Calu3 (cell line): ENCODE measurements at regions not wholly inside any gene's neighbourhood (a gene's known extent, or its start where the extent isn't known, plus 50 kb on each side); places are given as distances from the start of the nearest gene placed in this dataset.

Experiments used
- BruUV-seq: library from RNA; stranded (reverse); fragments of 400-500 nt; replicated peaks from 2 replicates; lab custom pipeline; 2021; lab: Mats Ljungman, UMichigan
- CTCF ChIA-PET: fragments of 300-600 bp; sonication (Branson Sonifier 250); formaldehyde crosslinking; loops from one replicate; lab custom pipeline; 2022; ENCODE audit warnings: antibody characterized with exemption; lab: Charles Lee
- DNase-seq: peaks from one replicate; pipeline ENCODE4 v3.0.0; 2022
- H3K27ac Mint-ChIP-seq: one replicate; pipeline ENCODE4 v1.8.0; 2022; ENCODE audit warnings: mixed read lengths; ENCODE audit not compliant: unreplicated experiment
- H3K27me3 Mint-ChIP-seq: one replicate; pipeline ENCODE4 v1.8.0; 2022; ENCODE audit warnings: mixed read lengths; ENCODE audit not compliant: unreplicated experiment
- H3K36me3 Mint-ChIP-seq: one replicate; pipeline ENCODE4 v1.8.0; 2022; ENCODE audit warnings: mild to moderate bottlenecking, moderate library complexity, mixed read lengths; ENCODE audit not compliant: insufficient read depth, unreplicated experiment
- H3K4me1 Mint-ChIP-seq: one replicate; pipeline ENCODE4 v1.8.0; 2022; ENCODE audit warnings: mild to moderate bottlenecking, low read depth, mixed read lengths; ENCODE audit not compliant: unreplicated experiment
- H3K4me3 Mint-ChIP-seq: one replicate; pipeline ENCODE4 v1.8.0; 2022; ENCODE audit warnings: mild to moderate bottlenecking, low read depth, moderate library complexity, mixed read lengths; ENCODE audit not compliant: unreplicated experiment
- H3K9me3 Mint-ChIP-seq: one replicate; pipeline ENCODE4 v1.8.0; 2022; ENCODE audit warnings: low read depth, mixed read lengths; ENCODE audit not compliant: unreplicated experiment
- CTCF ChIP-seq: fragments of 200-600 bp; IDR thresholded peaks from one replicate; pipeline ENCODE4 v1.8.0; 2022; ENCODE audit warnings: antibody characterized with exemption; ENCODE audit not compliant: unreplicated experiment
- intact Hi-C: fragments of 100-400 bp; cut with micrococcal nuclease; formaldehyde crosslinking; loops from one replicate; pipeline ENCODE4 v1.10.0; 2022; ENCODE audit not compliant: unreplicated experiment

DNA sequence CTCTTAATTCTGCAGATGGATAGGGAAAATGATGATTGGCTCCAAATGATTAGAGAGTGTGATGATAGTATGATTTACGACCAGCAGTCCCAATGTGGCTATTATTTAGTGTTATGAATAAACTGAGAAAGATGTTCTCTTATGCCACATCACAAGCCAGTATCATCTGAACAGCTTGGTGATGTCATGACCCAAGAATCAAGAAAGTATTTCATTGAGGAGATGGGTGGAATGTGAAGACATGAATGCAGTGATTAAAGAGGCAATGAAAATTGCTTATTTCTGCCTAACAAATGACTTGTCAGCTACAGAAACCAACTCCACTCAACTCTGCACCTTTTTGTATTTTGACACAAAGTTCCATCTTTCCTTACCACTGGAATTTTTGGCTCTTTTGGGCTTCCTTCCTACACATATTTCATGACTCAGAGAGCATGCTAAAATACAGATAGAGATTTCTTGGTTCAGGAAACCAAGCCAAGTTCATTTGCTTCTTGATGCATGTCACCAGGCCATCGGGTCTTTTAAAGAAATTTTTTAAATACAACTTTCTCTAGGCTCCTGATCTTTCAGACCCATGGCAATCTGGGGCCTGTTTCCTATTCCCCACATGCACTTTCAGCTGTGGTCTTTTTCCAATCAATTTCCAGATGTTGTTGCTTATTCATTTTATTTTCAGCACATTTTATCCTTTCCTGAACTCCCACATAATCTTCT, 174.2 kb downstream of the HHIP start:
- BruUV-seq = no TSS peak

GRCh38 chr4:144820728-144821085, 174.8 kb downstream of the HHIP start:
- intact Hi-C loops = no loop called here
- no peaks in the 10 kb centered on the region for H3K27me3 Mint-ChIP-seq
- BruUV-seq = no TSS peak
- no peak for DNase-seq
- no peaks in the 10 kb centered on the region for H3K36me3 Mint-ChIP-seq
- no peaks in the 10 kb centered on the region for H3K4me1 Mint-ChIP-seq
- no peak overlapping the region for H3K4me3 Mint-ChIP-seq
- CTCF ChIA-PET = no interaction called here
- H3K27ac Mint-ChIP-seq = no peak overlapping the region
- no peak for TF ChIP-seq CTCF
- no peaks in the 10 kb centered on the region for H3K9me3 Mint-ChIP-seq

More for the DNA sequence above, 174.2 kb downstream of the HHIP start:
- Mint-ChIP-seq H3K27me3 (no peaks in the 10 kb centered on the region), H3K4me3 (no peak overlapping the region), H3K4me1 (no peaks in the 10 kb centered on the region), H3K36me3 (no peaks in the 10 kb centered on the region), H3K9me3 (no peaks in the 10 kb centered on the region), H3K27ac (no peak overlapping the region)
- CTCF ChIA-PET = no interaction called here
- intact Hi-C loops = no loop called here
- no peak for TF ChIP-seq CTCF
- DNase-seq = no peak

- TF ChIP-seq CTCF = no peak
- Mint-ChIP-seq H3K27ac (no peak overlapping the region), H3K36me3 (no peaks in the 10 kb centered on the region), H3K4me3 (no peak overlapping the region), H3K27me3 (no peaks in the 10 kb centered on the region), H3K4me1 (no peaks in the 10 kb centered on the region), H3K9me3 (no peaks in the 10 kb centered on the region)
- intact Hi-C loops = no loop called here
- DNase-seq = no peak
- CTCF ChIA-PET = no interaction called here
- no TSS peak for BruUV-seq
These were observed 186.0 kb downstream of the HHIP start for GRCh38 chr4:144831971-144832370.

DNA sequence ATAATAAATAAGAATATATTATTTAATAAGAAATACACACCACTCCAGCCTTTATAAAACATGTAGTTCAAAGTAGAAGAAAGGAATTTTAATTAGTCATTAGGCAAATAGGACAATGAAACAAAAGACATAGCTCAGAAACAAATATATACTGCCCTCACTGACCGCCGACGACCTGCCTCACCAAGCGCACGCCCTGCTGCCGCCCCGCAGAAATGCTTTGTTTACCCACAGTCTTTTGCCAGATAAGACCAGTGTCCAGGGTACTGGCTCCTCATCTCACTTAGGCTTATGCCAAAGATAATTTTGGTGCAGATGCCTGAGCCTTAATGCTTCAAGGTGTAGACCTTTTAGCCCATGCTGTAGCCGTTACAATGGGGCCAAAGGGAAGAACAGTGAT, 199.5 kb downstream of the HHIP start:
- no peaks in the 10 kb centered on the region for H3K27me3 Mint-ChIP-seq
- no peak for TF ChIP-seq CTCF
- intact Hi-C loops = no loop called here
- H3K27ac Mint-ChIP-seq = no peak overlapping the region
- H3K36me3 Mint-ChIP-seq = no peaks in the 10 kb centered on the region
- BruUV-seq = no TSS peak
- CTCF ChIA-PET = no interaction called here
- no peaks in the 10 kb centered on the region for H3K4me1 Mint-ChIP-seq
- DNase-seq = no peak
- no peak overlapping the region for H3K4me3 Mint-ChIP-seq
- no peaks in the 10 kb centered on the region for H3K9me3 Mint-ChIP-seq
